Retinal pigment epithelial cell (primary cell): ENCODE measurements at regions not wholly inside any gene's neighbourhood (a gene's known extent, or its start where the extent isn't known, plus 50 kb on each side); places are given as distances from the start of the nearest gene placed in this dataset.
"Not testable (repeated sequence)": the region's sequence is repeated elsewhere in the genome, so short reads cannot be mapped to it uniquely, and the experiment has no call there.

Experiments used
- DNase-seq: peaks from one replicate; pipeline ENCODE4 v3.0.0-alpha.2; 2010; ENCODE audit warnings: low read depth
- H3K4me3 ChIP-seq: 2 replicates; pipeline ENCODE4 v1.5.1; 2011; ENCODE audit warnings: mild to moderate bottlenecking, low read length, control low read depth, moderate library complexity
- TF ChIP-seq, protein P1 (sequence below): conservative IDR thresholded peaks from 2 replicates; pipeline ENCODE4 v1.5.1; 2011; ENCODE audit warnings: low read depth, low read length, control low read depth, inconsistent platforms

GRCh38 chr11:37322333-37323194, 724.5 kb upstream of the RAG2 start:
- H3K4me3 ChIP-seq = no peak overlapping the region
- TF ChIP-seq, protein P1, sequence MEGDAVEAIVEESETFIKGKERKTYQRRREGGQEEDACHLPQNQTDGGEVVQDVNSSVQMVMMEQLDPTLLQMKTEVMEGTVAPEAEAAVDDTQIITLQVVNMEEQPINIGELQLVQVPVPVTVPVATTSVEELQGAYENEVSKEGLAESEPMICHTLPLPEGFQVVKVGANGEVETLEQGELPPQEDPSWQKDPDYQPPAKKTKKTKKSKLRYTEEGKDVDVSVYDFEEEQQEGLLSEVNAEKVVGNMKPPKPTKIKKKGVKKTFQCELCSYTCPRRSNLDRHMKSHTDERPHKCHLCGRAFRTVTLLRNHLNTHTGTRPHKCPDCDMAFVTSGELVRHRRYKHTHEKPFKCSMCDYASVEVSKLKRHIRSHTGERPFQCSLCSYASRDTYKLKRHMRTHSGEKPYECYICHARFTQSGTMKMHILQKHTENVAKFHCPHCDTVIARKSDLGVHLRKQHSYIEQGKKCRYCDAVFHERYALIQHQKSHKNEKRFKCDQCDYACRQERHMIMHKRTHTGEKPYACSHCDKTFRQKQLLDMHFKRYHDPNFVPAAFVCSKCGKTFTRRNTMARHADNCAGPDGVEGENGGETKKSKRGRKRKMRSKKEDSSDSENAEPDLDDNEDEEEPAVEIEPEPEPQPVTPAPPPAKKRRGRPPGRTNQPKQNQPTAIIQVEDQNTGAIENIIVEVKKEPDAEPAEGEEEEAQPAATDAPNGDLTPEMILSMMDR = no peak
- DNase-seq = no peak

DNA sequence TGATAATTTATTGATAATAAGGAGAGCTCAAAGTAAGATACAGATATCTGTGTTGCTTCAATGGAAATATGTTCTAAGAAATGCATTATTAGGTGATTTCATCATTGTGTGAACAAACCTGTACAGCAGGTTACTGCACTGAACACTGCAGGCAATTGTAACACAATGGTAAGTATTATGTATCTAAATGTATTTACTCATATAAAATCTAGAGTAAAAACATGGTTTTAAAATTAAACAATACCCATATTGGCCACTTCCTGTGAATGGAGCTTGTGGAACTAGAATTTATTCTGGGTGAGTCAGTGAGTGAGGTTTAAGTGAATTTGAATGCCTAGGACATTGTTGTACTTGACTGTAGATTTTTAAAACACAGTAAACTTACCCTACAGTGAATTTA, 722.9 kb upstream of the RAG2 start:
- TF ChIP-seq, protein P1 = no peak
- DNase-seq = no peak
- H3K4me3 ChIP-seq = no peak overlapping the region

GRCh38 chr11:37317803-37318202, 719.8 kb upstream of the RAG2 start:
- TF ChIP-seq, protein P1 = no peak
- no peak overlapping the region for H3K4me3 ChIP-seq
- no peak for DNase-seq

- no peak overlapping the region for H3K4me3 ChIP-seq
- TF ChIP-seq, protein P1 = no peak
- no peak for DNase-seq
Measured at GRCh38 chr11:37313266-37313665, 715.2 kb upstream of the RAG2 start.

- H3K4me3 ChIP-seq = no peak overlapping the region
- no peak for DNase-seq
- TF ChIP-seq, protein P1 = no peak
Measured at GRCh38 chr11:37306563-37306962, 708.5 kb upstream of the RAG2 start.

GRCh38 chr11:37301405-37301804, 703.4 kb upstream of the RAG2 start:
- not testable (repeated sequence) for DNase-seq, H3K4me3 ChIP-seq

DNA sequence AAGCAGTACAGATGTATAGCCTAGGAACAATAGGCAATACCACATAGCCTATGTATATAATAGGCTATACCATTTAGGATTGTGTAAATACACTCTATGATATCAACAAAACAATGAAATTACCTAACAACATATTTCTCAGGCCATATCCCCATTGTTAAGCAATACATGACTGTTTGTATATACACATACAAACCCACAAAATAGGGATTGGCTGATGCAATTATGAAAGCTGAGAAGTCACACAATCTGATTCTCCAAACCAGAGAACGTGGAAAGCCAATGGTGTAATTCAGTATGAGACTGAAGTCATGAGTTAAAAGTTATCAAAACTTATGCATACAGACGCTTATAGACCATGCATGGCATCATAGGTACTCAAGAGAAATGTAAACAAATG, 700.1 kb upstream of the RAG2 start:
- DNase-seq = no peak
- no peak overlapping the region for H3K4me3 ChIP-seq
- TF ChIP-seq, protein P1 = no peak
